ENCODE measurements at regions not wholly inside any gene's neighbourhood (a gene's known extent, or its start where the extent isn't known, plus 50 kb on each side); places are given as distances from the start of the nearest gene placed in this dataset.
"Not testable (repeated sequence)": the region's sequence is repeated elsewhere in the genome, so short reads cannot be mapped to it uniquely, and the experiment has no call there.

GRCh38 chr3:180448407-180448806 is 153.6 kb upstream of the TTC14 start:
- TF ChIP-seq EZH2 (IDR thresholded peaks at IDR 0.05; ENCODE audit: insufficient read depth, poor library complexity, severe bottlenecking); EZH2phosphoT487 (IDR thresholded peaks at IDR 0.05; ENCODE audit: insufficient read depth, low read depth): not testable (repeated sequence)
